ENCODE measurements at regions not wholly inside any gene's neighbourhood (a gene's known extent, or its start where the extent isn't known, plus 50 kb on each side); places are given as distances from the start of the nearest gene placed in this dataset.

- TF ChIP-seq POLR2AphosphoS5 (IDR thresholded peaks at IDR 0.05; ENCODE audit: low read depth, low read length) (no peak), SIN3A (IDR thresholded peaks at IDR 0.05; ENCODE audit: borderline replicate concordance, insufficient read depth, low read length) (no peak), TAF1 (IDR thresholded peaks at IDR 0.05; ENCODE audit: borderline replicate concordance, insufficient read depth, low read length) (no peak), FOXP2 (optimal IDR thresholded peaks at IDR 0.05; ENCODE audit: borderline replicate concordance, extremely low read depth, extremely low read length, insufficient read depth) (no peak)
- TF ChIP-seq, protein P1, sequence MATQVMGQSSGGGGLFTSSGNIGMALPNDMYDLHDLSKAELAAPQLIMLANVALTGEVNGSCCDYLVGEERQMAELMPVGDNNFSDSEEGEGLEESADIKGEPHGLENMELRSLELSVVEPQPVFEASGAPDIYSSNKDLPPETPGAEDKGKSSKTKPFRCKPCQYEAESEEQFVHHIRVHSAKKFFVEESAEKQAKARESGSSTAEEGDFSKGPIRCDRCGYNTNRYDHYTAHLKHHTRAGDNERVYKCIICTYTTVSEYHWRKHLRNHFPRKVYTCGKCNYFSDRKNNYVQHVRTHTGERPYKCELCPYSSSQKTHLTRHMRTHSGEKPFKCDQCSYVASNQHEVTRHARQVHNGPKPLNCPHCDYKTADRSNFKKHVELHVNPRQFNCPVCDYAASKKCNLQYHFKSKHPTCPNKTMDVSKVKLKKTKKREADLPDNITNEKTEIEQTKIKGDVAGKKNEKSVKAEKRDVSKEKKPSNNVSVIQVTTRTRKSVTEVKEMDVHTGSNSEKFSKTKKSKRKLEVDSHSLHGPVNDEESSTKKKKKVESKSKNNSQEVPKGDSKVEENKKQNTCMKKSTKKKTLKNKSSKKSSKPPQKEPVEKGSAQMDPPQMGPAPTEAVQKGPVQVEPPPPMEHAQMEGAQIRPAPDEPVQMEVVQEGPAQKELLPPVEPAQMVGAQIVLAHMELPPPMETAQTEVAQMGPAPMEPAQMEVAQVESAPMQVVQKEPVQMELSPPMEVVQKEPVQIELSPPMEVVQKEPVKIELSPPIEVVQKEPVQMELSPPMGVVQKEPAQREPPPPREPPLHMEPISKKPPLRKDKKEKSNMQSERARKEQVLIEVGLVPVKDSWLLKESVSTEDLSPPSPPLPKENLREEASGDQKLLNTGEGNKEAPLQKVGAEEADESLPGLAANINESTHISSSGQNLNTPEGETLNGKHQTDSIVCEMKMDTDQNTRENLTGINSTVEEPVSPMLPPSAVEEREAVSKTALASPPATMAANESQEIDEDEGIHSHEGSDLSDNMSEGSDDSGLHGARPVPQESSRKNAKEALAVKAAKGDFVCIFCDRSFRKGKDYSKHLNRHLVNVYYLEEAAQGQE (IDR thresholded peaks at IDR 0.05; ENCODE audit: insufficient read depth in 1 of 2, low read depth in 2 of 2, low read length in 2 of 2), result no peak
These were observed 333.0 kb downstream of the RFPL4B start for GRCh38 chr6:112680091-112680490.

DNA sequence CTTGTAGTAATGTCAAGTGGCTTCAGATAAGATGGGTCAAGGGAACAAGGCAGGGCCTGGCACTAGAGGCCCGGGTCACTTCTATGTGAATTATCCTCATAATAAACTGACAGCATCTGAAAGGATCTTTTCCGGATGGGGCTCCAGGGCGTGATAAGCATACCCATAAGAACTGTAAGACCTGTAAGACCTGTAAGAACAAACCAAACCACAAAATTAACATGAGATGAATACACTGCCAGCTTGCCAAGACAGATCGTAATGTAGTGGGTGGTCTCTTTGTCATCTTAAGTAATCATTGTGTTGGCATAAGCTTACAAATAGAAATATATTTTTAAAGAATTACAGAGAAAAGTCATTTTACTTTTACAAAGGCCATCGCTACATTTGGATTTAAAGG is 334.9 kb downstream of the RFPL4B start:
- TF ChIP-seq, protein P1 (IDR thresholded peaks at IDR 0.05; ENCODE audit: insufficient read depth in 1 of 2, low read depth in 2 of 2, low read length in 2 of 2), result no peak
- no peak for TF ChIP-seq TAF1 (IDR thresholded peaks at IDR 0.05; ENCODE audit: borderline replicate concordance, insufficient read depth, low read length)
- TF ChIP-seq FOXP2 (optimal IDR thresholded peaks at IDR 0.05; ENCODE audit: borderline replicate concordance, extremely low read depth, extremely low read length, insufficient read depth), result no peak
- no peak for TF ChIP-seq POLR2AphosphoS5 (IDR thresholded peaks at IDR 0.05; ENCODE audit: low read depth, low read length)
- no peak for TF ChIP-seq SIN3A (IDR thresholded peaks at IDR 0.05; ENCODE audit: borderline replicate concordance, insufficient read depth, low read length)

- no peak for TF ChIP-seq SIN3A (IDR thresholded peaks at IDR 0.05; ENCODE audit: borderline replicate concordance, insufficient read depth, low read length)
- TF ChIP-seq FOXP2 (optimal IDR thresholded peaks at IDR 0.05; ENCODE audit: borderline replicate concordance, extremely low read depth, extremely low read length, insufficient read depth), result no peak
- TF ChIP-seq POLR2AphosphoS5 (IDR thresholded peaks at IDR 0.05; ENCODE audit: low read depth, low read length), result no peak
- TF ChIP-seq, protein P1 (IDR thresholded peaks at IDR 0.05; ENCODE audit: insufficient read depth in 1 of 2, low read depth in 2 of 2, low read length in 2 of 2), result no peak
- no peak for TF ChIP-seq TAF1 (IDR thresholded peaks at IDR 0.05; ENCODE audit: borderline replicate concordance, insufficient read depth, low read length)
These were observed 336.0 kb downstream of the RFPL4B start for GRCh38 chr6:112683106-112683505.

GRCh38 chr6:112683926-112684325 is 336.8 kb downstream of the RFPL4B start:
- TF ChIP-seq SIN3A (IDR thresholded peaks at IDR 0.05; ENCODE audit: borderline replicate concordance, insufficient read depth, low read length), result no peak
- TF ChIP-seq, protein P1 (IDR thresholded peaks at IDR 0.05; ENCODE audit: insufficient read depth in 1 of 2, low read depth in 2 of 2, low read length in 2 of 2), result no peak
- no peak for TF ChIP-seq POLR2AphosphoS5 (IDR thresholded peaks at IDR 0.05; ENCODE audit: low read depth, low read length)
- TF ChIP-seq FOXP2 (optimal IDR thresholded peaks at IDR 0.05; ENCODE audit: borderline replicate concordance, extremely low read depth, extremely low read length, insufficient read depth), result no peak
- TF ChIP-seq TAF1 (IDR thresholded peaks at IDR 0.05; ENCODE audit: borderline replicate concordance, insufficient read depth, low read length), result no peak
